NCI-H446 (cell line): ENCODE measurements at regions not wholly inside any gene's neighbourhood (a gene's known extent, or its start where the extent isn't known, plus 50 kb on each side); places are given as distances from the start of the nearest gene placed in this dataset.

Experiments used
- DNase-seq, 2 experiments: peaks; one replicate each; lab custom pipeline; 2025; lab: John Stamatoyannopoulos, UW

DNA sequence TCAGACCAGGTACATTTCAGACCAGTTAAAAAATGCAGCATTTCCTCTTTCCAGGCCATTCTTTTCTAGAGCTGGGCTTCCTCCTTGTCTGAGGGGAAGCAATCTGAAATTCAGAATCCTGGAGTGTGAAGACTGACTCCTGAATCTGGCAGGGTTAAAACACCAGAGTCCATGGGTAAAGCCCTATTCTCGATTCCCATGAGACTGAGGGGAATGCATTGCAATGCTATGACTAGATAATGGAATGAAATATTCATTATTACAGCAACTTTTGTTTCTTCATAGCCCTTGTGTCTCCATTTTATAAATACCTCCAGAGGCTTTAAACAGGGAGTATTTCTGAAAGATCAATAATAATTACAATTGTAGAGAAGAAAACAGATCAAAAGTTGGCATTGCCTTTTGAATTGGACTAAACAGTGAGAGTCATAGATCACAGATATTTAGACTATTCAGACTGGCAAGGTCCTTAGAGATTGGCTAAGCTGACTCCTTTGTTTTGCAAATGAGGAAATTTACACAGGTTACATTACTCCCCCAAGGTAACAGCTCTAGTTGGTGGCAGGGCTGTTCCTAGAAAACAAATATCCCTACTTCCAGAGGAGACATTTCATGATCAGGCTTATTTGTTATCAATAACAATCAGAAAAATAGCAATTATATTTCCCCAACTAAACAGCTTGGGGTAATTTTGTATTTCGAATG lies 632.6 kb upstream of the KIRREL3 start:
- DNase-seq = no peak

DNA sequence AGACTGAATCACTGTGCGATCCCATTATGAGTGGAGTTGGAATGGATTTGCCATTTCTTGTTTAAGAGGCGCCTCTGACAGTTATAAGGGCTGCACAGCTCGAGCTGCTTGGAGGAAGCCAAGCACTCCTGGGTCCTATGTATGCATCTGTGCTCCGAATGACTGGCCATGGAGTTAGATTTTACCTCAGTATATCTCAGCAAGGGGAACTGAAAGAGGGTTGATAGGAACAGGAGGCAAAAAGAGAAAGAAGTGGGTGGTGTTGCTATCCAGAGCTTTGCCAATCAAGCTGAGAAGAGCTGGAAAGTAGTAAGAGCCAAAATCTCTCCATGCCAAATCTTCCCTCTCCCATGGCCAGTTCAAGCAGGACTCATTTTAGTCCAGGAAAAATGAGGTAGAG lies 632.0 kb upstream of the KIRREL3 start:
- no peak for DNase-seq

DNA sequence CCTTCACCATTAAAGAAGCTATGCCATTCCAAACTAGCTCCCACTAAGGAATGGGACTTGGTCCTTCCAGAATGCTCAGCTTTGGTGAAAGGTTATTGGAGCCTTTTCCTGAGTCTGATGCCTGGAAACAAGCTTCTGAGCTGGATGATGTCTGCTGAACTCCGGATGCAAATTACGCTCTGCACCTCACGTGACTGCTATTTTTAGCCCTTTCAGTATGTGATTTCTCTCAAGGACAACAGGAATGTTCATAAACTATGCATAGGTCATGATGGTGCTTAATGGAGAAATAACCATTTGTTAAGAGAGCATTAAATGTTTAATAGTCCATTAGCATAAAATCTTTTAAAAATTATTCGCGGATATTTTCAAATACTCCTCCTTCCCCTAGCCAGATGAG lies 631.4 kb upstream of the KIRREL3 start:
- no peak for DNase-seq

DNA sequence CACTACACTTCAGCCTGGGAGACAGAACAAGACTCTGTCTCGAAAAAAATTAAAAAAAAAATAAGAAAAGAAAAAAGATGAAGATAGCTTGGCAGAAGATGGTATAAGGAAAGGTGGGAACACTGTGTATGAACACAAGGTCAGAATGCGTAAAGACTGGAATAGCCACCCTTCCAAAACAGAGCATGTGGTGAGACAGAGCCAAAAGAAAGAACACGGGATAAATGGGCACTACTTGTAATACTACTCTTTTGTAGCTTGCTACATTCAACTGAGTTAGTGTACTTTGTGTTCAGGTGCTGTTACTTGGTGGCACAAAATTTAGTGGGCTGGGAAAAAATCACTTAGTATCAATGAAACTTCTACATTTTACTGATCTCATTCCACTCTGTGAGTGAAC lies 628.6 kb upstream of the KIRREL3 start:
- DNase-seq = no peak

DNA sequence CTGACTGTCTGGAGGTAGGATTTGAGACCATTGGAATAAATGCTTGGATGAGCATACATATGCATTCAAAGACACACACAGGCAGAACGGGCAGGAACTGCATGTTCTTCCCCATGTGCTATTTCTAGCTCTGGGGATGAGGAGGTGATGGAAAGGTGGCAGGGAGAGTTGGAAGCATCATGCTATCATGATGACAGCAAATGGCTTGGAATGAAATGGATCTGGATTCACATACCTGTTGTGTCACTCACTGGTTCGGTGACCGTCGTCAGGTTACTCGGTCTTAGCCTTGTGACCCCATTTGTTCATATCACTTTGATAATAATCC lies 627.9 kb upstream of the KIRREL3 start:
- DNase-seq = no peak

DNA sequence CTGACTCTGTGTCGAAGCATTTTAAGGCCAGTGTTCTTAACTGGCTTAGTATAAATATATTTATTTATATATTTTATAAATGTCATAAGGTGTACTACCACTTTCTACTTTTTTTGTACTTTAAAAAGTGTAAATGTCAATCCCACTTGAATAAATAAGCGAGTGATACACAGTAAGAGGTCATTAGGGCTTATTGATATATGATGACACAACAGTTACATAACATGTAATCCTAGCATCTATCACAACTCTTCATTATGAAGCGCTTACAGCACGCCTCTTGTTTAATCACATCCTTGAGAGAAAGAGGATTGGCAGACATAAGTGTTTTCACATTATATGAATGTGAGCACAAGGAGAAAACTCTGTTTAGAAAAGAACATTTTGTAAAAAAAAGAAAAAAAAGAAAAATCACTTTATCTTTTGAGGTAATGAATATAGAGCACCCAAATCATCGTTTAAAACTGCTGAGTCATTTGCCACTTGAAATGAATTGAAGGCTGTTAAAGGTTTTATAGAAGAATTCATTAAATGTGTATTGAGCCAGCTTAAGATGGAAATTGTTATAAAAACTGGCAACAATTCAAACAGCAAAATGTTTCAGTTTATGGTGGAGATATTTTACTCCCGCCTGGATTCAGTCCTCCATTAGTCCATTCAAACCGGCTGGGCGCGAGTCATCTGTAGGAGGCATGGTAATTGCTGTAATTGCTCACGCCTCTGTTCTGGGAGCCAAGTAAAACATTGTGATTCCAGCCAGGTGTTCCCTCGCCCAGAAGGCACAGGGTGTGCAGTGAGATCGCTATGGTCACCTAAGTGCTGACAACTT lies 627.3 kb upstream of the KIRREL3 start:
- peak in 1 of 2 experiments; percentile 19 for DNase-seq

DNA sequence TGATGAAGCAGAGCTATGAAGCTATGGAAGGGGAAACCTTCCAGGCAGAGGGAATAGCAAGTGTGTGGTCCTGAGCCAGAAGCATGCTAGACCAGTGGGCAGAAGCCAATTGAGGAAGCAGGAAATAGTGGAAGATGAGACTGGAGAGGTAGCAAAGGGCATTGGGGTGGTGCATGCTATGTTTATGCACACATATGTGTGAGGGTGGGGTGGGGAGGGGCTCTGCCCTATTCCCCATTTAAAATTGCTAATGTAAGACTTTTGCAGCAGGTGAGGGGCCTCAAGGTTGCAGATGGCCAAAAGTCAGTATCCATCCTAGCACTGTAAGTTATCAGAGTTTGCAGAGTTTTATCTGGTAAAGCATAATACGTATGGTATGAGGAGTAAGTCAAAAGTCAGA lies 626.6 kb upstream of the KIRREL3 start:
- DNase-seq = no peak

DNA sequence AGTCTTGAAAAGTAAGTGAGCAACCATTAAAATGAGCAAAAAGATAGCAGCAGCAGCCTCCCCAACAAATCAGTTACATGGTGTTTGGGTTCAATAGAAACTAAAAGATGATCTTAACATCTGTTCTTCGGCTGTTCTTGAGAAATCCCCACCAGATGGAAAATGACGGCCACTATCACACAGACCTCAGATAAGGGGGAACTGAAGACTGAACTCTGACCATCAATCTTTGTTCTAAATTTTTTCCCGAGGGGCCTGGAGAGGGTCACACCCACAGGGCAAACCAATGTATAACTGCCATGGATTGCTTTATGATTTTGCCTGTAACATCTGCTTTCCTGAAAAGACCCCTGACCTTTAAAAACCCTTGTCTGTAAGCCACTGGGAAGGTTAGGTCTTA lies 624.8 kb upstream of the KIRREL3 start:
- DNase-seq = no peak

DNA sequence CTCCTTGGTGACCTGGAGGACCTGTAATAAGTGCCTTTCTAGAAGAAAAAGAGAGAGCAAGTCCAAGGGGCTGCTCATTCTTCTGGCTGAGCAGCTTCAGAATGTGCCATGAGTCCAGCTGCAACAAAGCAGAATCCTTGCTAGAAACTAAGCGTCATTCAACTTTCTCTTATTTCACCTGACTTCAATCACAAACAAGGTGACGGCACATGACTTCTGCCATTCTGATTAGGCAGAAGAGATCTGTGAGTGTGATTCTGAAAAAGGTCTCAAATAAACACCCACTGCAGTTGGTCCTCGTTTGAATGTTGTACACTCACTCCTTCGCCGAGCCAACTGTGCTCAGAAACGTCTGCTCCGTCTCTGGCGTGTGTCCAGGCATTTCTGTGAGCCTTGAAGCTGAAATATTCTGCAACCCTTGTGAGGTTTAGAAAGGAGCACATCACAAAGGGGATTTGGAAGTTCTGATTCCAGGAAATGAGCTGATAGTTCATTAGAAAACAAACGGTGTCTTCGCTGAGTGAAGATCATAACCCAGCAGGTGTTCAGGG lies 623.8 kb upstream of the KIRREL3 start:
- DNase-seq = peak in 1 of 2 experiments; percentile 50

DNA sequence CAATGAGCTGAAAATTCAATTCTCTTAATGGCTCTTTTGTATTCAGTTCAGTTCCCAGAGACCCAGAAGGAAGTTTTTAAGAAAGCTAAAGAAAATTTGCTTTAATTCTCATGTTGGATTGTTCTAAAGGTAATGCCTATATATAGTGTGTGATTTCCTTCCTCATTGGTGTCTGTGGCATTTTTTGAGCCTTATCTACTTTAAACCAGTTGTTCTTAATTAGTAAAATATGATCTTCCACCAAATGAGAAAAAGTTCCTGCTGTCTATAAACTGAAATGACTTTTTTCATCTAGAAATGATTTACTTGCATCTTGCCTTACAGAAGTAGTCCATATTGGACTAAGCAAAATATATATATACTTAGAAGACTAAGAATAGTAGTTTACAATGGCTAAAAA lies 622.1 kb upstream of the KIRREL3 start:
- DNase-seq = no peak

DNA sequence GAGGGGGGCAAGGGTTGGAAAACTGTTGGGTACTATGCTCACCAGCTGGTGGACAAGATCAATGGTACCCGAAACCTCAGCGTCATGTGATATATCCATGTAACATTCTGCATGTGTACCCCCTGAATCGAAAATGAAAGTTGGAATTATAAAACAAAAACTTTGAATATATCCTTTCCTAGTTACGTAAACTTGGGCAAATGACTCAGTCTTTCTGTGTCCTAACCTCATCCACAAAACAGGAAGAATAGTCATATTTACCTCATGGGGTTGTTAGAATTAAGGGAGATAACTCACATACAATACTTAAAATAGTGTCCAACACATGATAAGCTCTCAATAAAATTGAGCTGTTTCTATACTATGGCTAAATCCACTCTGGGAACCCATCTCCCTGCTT lies 620.1 kb upstream of the KIRREL3 start:
- no peak for DNase-seq

DNA sequence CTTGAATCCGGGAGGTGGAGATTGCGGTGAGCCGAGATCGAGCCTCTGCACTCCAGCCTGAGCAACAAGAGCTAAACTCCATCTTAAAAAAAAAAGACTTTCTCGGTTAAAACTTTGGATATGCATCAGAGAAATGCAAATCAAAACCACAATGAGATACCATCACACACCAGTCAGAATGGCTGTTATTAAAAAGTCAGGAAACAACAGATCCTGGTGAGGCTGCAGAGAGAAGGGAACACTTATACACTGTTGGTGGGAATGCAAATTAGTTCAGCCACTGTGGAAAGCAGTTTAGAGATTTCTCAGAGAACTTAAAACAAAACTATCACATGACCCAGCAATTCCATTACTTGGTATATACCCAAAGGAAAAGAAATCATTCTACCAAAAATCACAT lies 619.4 kb upstream of the KIRREL3 start:
- no peak for DNase-seq

DNA sequence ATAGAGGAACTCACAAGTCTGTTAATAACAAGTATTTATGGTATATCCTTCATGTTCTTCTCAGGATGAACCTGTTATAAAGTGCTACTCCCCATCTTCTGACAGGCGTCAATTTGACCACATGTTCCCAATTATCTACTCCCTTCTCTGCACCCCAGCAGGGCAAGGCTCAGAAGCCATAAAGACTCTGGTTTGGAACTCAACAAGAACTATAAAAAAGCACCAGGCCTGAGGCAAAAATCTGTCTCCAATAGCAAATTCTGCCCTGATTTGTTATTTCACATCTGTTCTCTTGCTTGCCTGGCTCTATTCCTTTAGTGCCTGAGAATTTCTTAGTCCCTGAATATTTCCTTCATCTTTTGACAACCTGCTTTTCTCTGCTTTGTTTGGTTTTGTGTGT lies 618.2 kb upstream of the KIRREL3 start:
- no peak for DNase-seq

DNA sequence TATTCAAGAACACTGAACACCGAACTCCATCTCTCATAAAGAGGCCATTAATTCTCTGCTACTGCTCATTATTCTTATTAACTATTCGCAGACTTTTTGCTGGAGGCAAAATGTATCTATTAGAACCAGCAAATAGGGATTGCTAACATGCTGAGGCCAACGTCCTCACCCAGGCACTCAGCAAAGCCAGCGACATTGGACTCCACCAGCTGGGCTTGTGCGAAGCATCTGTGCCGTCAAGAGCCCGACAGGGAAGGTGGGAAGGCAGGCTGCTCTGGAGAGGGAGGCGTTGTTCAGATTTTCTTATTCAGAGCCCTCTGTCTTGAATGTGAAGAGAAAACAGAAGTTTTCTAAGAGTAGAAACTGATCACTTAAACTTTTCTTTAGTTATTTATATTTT lies 615.6 kb upstream of the KIRREL3 start:
- DNase-seq = no peak

DNA sequence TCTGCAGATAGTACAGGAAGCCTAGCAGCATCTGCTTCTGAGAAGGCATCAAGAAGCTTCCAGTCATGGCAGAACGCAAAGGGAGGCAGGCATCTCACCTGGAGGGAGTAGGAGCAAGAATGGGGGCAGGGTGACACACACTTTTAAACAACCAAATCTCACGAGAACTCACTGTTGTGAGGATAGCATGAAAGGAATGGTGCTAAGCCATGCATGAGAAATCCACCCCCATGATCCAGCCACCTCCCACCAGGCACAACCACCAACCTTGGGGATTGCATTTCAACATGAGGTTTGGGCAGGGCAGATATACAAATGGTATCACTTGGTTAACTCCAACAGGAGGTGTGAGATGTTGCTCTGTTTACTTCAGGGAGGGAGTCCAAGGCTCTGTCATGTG lies 612.0 kb upstream of the KIRREL3 start:
- no peak for DNase-seq

DNA sequence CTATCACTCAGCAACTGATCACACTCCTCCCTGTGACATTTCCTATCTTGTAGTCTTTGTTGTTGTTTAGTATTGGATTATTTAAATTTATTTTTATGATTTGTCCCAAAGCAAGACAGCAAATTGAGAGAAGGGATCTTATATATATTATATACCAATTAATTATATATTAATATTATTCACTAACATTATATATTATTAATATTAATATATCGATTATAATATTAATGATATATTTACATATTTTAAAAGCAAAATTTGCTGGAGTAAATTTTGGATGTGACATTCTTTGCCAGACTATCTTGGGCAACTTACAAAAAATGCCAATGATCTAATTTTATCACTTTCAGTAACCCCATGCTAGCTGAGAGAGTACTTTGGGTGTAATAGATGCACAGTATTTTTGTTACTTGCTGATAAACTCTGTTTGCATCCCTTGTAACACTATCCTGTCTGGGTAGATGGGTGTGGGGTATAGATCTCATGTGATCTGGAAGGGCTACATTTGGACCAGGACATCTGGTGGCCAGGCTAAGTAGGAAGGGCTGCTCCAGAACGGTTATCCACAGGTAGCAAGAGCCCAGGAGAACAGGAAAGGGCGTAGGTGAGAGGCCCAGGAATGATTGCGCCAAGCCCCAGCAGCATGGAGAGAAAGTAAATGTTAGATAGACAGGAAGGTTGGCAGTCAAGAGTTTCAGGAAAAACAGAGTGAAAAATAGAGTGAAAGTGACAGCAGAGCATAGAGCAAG lies 608.6 kb upstream of the KIRREL3 start:
- DNase-seq = no peak

DNA sequence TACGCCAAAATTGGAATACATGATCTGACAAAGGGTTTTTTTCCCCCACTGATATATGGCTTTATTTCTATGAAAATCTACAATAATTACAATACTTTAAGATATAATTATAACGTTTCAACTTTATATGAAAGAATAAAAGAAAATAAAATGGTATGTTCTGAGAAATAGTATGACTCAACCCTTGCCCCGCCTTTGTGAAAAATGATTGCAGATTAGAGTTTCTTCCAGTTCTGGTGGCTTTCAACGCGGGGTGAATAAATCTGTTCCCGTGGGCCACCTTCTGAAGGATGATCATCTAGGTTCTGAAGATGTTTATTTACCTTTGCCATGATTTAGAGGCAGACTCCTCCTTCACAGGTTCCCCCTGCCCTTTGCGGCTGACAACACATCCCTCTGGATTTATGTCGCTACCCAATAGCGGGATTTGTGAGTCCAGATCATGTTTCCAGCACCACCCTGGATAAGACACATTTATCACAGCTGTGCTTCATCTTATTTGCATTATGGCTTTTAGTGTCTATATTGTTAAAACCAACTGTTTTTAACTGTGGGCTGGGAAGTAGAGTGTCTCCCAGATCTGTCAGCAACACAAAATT lies 607.0 kb upstream of the KIRREL3 start:
- DNase-seq = no peak

DNA sequence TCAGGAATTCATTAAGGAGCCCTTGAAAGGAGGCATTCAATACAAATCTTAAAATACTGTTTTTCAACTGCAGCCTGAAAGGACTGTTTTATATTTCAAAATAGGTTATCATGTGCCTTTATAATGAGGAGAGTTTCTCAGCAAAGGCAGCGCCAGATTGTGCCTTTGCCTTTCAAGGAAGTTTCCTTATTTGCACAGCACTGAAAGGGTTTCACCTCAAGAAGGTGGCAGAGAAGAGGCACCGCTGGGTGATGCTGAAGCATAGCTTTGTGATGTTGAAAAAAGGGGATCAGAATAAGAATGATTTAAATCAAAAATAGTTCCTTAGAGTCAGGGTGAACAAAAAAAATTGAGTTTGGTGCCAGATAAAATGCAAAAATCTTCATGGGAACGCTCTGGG lies 601.0 kb upstream of the KIRREL3 start:
- DNase-seq = no peak

DNA sequence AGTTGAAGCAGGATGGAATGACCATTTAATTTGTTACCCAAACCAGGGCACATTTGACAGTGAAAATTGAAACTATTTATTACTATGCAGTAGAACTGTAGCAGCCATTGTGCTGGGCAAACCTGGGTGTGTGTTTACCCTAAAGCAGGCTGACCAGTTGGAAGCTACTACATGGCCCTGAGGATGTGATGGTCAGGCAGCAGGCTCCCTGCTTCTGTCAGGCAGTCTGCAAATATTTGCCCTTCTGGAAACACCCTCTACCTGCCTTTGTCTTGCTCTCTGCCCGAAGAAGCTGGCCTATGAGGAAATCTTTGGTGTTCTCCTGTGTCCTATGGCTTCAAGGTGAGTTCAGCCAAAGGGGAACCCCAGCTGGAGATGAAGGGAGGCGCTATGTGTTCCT lies 600.1 kb upstream of the KIRREL3 start:
- DNase-seq = no peak

DNA sequence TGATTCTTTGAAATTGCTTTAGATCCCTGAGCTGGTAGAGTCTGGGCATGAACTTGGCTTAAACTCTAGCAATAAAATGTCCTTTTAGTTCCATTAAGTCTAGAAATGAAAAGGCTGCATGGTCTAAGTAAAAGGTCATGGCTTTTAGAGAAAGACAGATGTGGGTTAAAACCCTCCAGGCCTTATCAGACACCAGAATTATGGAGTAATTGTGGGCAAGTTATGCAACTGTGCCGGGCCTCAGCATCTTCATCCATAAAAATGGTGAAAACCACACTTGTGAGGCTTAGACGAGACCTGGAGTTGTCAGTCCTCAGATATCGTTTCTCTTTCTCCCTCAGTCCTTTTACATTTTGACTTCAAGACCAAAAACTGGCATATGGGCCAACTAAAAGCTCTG lies 597.9 kb upstream of the KIRREL3 start:
- DNase-seq = no peak

DNA sequence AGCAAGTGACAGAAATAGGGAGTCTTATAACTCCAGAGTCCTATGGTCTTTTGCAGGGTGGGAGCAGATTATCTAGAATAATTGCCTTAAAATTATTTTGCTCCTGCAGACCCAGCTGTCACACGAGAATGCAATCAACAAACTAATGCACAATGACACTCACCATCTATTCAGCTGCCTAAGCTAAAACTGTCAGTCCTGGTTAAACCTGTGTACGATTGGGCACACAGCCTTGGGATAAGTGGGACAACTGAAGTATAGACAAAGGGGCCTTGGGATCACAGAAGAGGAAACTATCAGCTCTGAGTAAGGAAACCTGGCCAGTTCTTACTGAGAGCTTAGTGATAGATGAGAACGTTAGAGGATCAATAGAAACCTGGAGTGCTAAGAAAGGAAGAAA lies 595.9 kb upstream of the KIRREL3 start:
- no peak for DNase-seq

DNA sequence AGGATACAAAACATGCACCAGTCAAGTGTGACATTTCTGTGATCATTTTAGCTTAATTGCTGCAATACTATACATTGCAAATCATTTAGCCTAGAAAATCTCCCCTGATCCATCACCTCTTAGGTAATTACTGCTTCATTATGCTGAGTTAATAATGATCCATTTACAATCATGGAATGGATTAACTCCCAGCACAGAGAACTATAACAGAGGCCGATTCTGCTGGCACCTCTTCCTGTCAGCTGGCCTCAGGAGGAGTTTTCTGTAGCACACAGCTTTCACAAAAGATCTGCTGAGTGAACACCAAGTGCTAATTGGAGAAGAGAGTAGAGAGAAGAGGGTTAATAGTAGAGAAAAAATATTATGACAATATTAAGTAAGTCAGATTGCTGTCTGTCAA lies 591.8 kb upstream of the KIRREL3 start:
- no peak for DNase-seq
